Uterus (tissue), 2 donors: ENCODE measurements at regions not wholly inside any gene's neighbourhood (a gene's known extent, or its start where the extent isn't known, plus 50 kb on each side); places are given as distances from the start of the nearest gene placed in this dataset.

Source experiments
- CTCF ChIP-seq, 4 experiments: fragments of 200-600 bp in 2 of 4; fragments of 450-650 bp in 2 of 4; sonication (generic) in 2 of 4; IDR thresholded peaks; one replicate each; pipeline ENCODE4 v1.5.1; 2016 to 2019; ENCODE audit warnings: antibody characterized with exemption in 4 of 4, mild to moderate bottlenecking in 2 of 4, moderate library complexity in 1 of 4
- POLR2A ChIP-seq, 2 donors: fragments of 450-650 bp; IDR thresholded peaks; one replicate each; pipeline ENCODE4 v1.6.1; 2016; ENCODE audit warnings: antibody characterized with exemption in 2 of 2, mild to moderate bottlenecking in 1 of 2, moderate library complexity in 1 of 2

- no peak for TF ChIP-seq CTCF (IDR thresholded peaks at IDR 0.05)
- no peak for TF ChIP-seq POLR2A (IDR thresholded peaks at IDR 0.05)
These were observed 140.7 kb upstream of the PTBP2 start for GRCh38 chr1:96580920-96581319.
